ENCODE measurements at regions not wholly inside any gene's neighbourhood (a gene's known extent, or its start where the extent isn't known, plus 50 kb on each side); places are given as distances from the start of the nearest gene placed in this dataset.

DNA sequence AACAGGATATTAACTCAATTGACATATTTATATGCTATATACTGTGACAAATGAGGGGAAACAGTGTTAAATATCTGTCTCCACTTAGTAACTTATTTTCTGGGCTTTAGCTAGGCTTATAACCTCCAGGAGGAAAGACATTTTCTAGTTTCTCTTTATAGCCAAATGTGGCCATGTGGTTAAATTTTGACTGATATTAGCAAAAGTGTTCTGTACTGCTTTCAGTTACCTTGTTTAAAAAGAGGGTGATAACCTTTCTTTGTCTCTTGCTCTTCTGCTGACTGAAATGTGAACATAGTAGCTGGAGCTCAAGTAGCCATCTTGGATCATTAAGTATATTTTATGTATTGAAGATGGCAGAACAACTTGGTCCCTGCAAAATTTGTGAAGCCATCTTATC, 253.7 kb downstream of the PDHA2 start:
- no peak overlapping the region for H3K27ac Mint-ChIP-seq
- Histone ChIP-seq H3K27me3 (ENCODE audit: control insufficient read depth in 2 of 2, insufficient read depth in 2 of 2, low read length in 2 of 2) (no peaks in the 10 kb centered on the region), H3K9ac (ENCODE audit: insufficient read depth, low read length, poor library complexity, severe bottlenecking) (no peak overlapping the region), H3K4me2 (replicated peaks; ENCODE audit: extremely low read depth, low read length, poor library complexity, severe bottlenecking) (no peak overlapping the region), H2AFZ (ENCODE audit: insufficient read depth, low read depth, low read length, poor library complexity, severe bottlenecking) (no peak overlapping the region), H3K79me2 (ENCODE audit: insufficient read depth, low read length) (no peaks in the 10 kb centered on the region), H3K9me3 (replicated peaks in 1 of 2; ENCODE audit: control insufficient read depth in 1 of 2, insufficient read depth in 1 of 2, low read length in 2 of 2) (no peaks in the 10 kb centered on the region), H4K20me1 (ENCODE audit: insufficient read depth, low read length) (no peaks in the 10 kb centered on the region), H3K36me3 (replicated peaks in 1 of 2; ENCODE audit: control insufficient read depth in 1 of 2, insufficient read depth in 2 of 2, low read length in 2 of 2) (no peaks in the 10 kb centered on the region), H3K4me1 (ENCODE audit: control insufficient read depth in 1 of 2, insufficient read depth in 2 of 2, low read length in 2 of 2) (no peaks in the 10 kb centered on the region), H3K27ac (ENCODE audit: low read depth in 1 of 2, low read length in 2 of 2) (no peak overlapping the region), H3K4me3 (replicated peaks in 1 of 3; ENCODE audit: low read depth in 2 of 3, low read length in 3 of 3) (no peak overlapping the region)
- peaks cover 0 to 1% (median 0%) of the 10 kb centered on the region in 3 donors for H3K27me3 Mint-ChIP-seq (ENCODE audit: low read depth in 3 of 3)
- intact Hi-C loops (cut with micrococcal nuclease): no loop called here
- peaks cover 0 to 5% (median 2%) of the 10 kb centered on the region in 7 donors for H3K9me3 Mint-ChIP-seq
- no peaks in the 10 kb centered on the region for H3K36me3 Mint-ChIP-seq
- DNase-seq: no peak
- TF ChIP-seq, protein P1, sequence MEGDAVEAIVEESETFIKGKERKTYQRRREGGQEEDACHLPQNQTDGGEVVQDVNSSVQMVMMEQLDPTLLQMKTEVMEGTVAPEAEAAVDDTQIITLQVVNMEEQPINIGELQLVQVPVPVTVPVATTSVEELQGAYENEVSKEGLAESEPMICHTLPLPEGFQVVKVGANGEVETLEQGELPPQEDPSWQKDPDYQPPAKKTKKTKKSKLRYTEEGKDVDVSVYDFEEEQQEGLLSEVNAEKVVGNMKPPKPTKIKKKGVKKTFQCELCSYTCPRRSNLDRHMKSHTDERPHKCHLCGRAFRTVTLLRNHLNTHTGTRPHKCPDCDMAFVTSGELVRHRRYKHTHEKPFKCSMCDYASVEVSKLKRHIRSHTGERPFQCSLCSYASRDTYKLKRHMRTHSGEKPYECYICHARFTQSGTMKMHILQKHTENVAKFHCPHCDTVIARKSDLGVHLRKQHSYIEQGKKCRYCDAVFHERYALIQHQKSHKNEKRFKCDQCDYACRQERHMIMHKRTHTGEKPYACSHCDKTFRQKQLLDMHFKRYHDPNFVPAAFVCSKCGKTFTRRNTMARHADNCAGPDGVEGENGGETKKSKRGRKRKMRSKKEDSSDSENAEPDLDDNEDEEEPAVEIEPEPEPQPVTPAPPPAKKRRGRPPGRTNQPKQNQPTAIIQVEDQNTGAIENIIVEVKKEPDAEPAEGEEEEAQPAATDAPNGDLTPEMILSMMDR (IDR thresholded peaks at IDR 0.05): no peak
- H3K4me1 Mint-ChIP-seq: no peaks in the 10 kb centered on the region
- H3K4me3 Mint-ChIP-seq: no peak overlapping the region

GRCh38 chr4:96094183-96094582, 254.3 kb downstream of the PDHA2 start:
- Mint-ChIP-seq H3K4me3 (no peak overlapping the region), H3K36me3 (no peaks in the 10 kb centered on the region), H3K27me3 (ENCODE audit: low read depth in 3 of 3) (peaks cover 0 to 1% (median 0%) of the 10 kb centered on the region in 3 donors), H3K27ac (no peak overlapping the region), H3K9me3 (peaks cover 0 to 5% (median 2%) of the 10 kb centered on the region in 7 donors), H3K4me1 (no peaks in the 10 kb centered on the region)
- Histone ChIP-seq H3K9me3 (replicated peaks in 1 of 2; ENCODE audit: control insufficient read depth in 1 of 2, insufficient read depth in 1 of 2, low read length in 2 of 2) (no peaks in the 10 kb centered on the region), H3K27ac (ENCODE audit: low read depth in 1 of 2, low read length in 2 of 2) (no peak overlapping the region), H3K9ac (ENCODE audit: insufficient read depth, low read length, poor library complexity, severe bottlenecking) (no peak overlapping the region), H4K20me1 (ENCODE audit: insufficient read depth, low read length) (no peaks in the 10 kb centered on the region), H3K79me2 (ENCODE audit: insufficient read depth, low read length) (no peaks in the 10 kb centered on the region), H3K4me3 (replicated peaks in 1 of 3; ENCODE audit: low read depth in 2 of 3, low read length in 3 of 3) (no peak overlapping the region), H3K36me3 (replicated peaks in 1 of 2; ENCODE audit: control insufficient read depth in 1 of 2, insufficient read depth in 2 of 2, low read length in 2 of 2) (no peaks in the 10 kb centered on the region), H3K4me2 (replicated peaks; ENCODE audit: extremely low read depth, low read length, poor library complexity, severe bottlenecking) (no peak overlapping the region), H2AFZ (ENCODE audit: insufficient read depth, low read depth, low read length, poor library complexity, severe bottlenecking) (no peak overlapping the region), H3K4me1 (ENCODE audit: control insufficient read depth in 1 of 2, insufficient read depth in 2 of 2, low read length in 2 of 2) (no peaks in the 10 kb centered on the region), H3K27me3 (ENCODE audit: control insufficient read depth in 2 of 2, insufficient read depth in 2 of 2, low read length in 2 of 2) (no peaks in the 10 kb centered on the region)
- DNase-seq: no peak
- 100% methylated on average over 1 of the region's 5 CpGs for WGBS (ENCODE audit: insufficient coverage)
- intact Hi-C loops (cut with micrococcal nuclease): no loop called here
- TF ChIP-seq, protein P1 (IDR thresholded peaks at IDR 0.05): no peak
